ENCODE measurements at regions not wholly inside any gene's neighbourhood (a gene's known extent, or its start where the extent isn't known, plus 50 kb on each side); places are given as distances from the start of the nearest gene placed in this dataset.

- Histone ChIP-seq H3K4me3 (ENCODE audit: low read depth in 1 of 3, low read length in 3 of 3) (no peak overlapping the region), H3K9me3 (ENCODE audit: control insufficient read depth in 4 of 4, low read length in 3 of 4) (no peaks in the 10 kb centered on the region), H3K36me3 (ENCODE audit: control insufficient read depth in 4 of 4, insufficient read depth in 3 of 4, low read depth in 1 of 4, low read length in 3 of 4) (no peaks in the 10 kb centered on the region), H3K27me3 (ENCODE audit: control insufficient read depth in 4 of 4, insufficient read depth in 4 of 4, low read length in 3 of 4) (no peaks in the 10 kb centered on the region), H3K4me1 (ENCODE audit: control insufficient read depth in 4 of 4, insufficient read depth in 4 of 4, low read length in 3 of 4) (no peaks in the 10 kb centered on the region), H3K9ac (ENCODE audit: low read depth in 1 of 2, low read length in 2 of 2) (no peak overlapping the region), H3K27ac (ENCODE audit: low read depth in 1 of 2, low read length in 2 of 2) (no peak overlapping the region)
- no peak for DNase-seq (ENCODE audit: low spot score)
- no peak for TF ChIP-seq YY1 (IDR thresholded peaks at IDR 0.05)
- TF ChIP-seq ZBTB33 (IDR thresholded peaks at IDR 0.05) = no peak
- no peak for TF ChIP-seq TAF1 (conservative IDR thresholded peaks at IDR 0.05)
- TF ChIP-seq CTCF (IDR thresholded peaks at IDR 0.05; ENCODE audit: low read depth, low read length, missing input control) = no peak
- no peak for TF ChIP-seq HNF4G (IDR thresholded peaks at IDR 0.05)
- no peak for TF ChIP-seq FOXA2 (IDR thresholded peaks at IDR 0.05)
Measured at GRCh38 chr15:68484220-68484619, 52.3 kb upstream of the ITGA11 start.

GRCh38 chr15:68484696-68485400, 52.9 kb upstream of the ITGA11 start:
- Histone ChIP-seq H3K9me3 (ENCODE audit: control insufficient read depth in 4 of 4, low read length in 3 of 4) (no peaks in the 10 kb centered on the region), H3K4me1 (ENCODE audit: control insufficient read depth in 4 of 4, insufficient read depth in 4 of 4, low read length in 3 of 4) (no peaks in the 10 kb centered on the region), H3K27ac (ENCODE audit: low read depth in 1 of 2, low read length in 2 of 2) (no peak overlapping the region), H3K4me3 (ENCODE audit: low read depth in 1 of 3, low read length in 3 of 3) (no peak overlapping the region), H3K9ac (ENCODE audit: low read depth in 1 of 2, low read length in 2 of 2) (no peak overlapping the region), H3K36me3 (ENCODE audit: control insufficient read depth in 4 of 4, insufficient read depth in 3 of 4, low read depth in 1 of 4, low read length in 3 of 4) (no peaks in the 10 kb centered on the region), H3K27me3 (ENCODE audit: control insufficient read depth in 4 of 4, insufficient read depth in 4 of 4, low read length in 3 of 4) (no peaks in the 10 kb centered on the region)
- WGBS = 73% methylated on average over 14 of the region's 14 CpGs
- no peak for TF ChIP-seq GABPA (IDR thresholded peaks at IDR 0.05 in 1 of 2, conservative IDR thresholded peaks at IDR 0.05 in 1 of 2)
- TF ChIP-seq CTCF (IDR thresholded peaks at IDR 0.05; ENCODE audit: low read depth, low read length, missing input control) = no peak
- TF ChIP-seq ATF3 (IDR thresholded peaks at IDR 0.05) = no peak
- TF ChIP-seq RAD21 (IDR thresholded peaks at IDR 0.05) = no peak
- no peak for TF ChIP-seq YY1 (IDR thresholded peaks at IDR 0.05)
- no peak for TF ChIP-seq HNF4G (IDR thresholded peaks at IDR 0.05)
- TF ChIP-seq ZBTB33 (IDR thresholded peaks at IDR 0.05) = no peak
- TF ChIP-seq HNF4A (conservative IDR thresholded peaks at IDR 0.05) = no peak
- no peak for TF ChIP-seq JUND (IDR thresholded peaks at IDR 0.05)
- no peak for TF ChIP-seq REST (IDR thresholded peaks at IDR 0.05)
- TF ChIP-seq FOXA2 (IDR thresholded peaks at IDR 0.05) = no peak
- TF ChIP-seq EGR1 (IDR thresholded peaks at IDR 0.05; ENCODE audit: low read depth in 2 of 2) = no peak
- TF ChIP-seq FOXA1 (IDR thresholded peaks at IDR 0.05) = no peak
- no peak for TF ChIP-seq NR2F2 (IDR thresholded peaks at IDR 0.05)
- no peak for TF ChIP-seq RXRA (IDR thresholded peaks at IDR 0.05)
- no peak for TF ChIP-seq MAX (IDR thresholded peaks at IDR 0.05)
- DNase-seq (ENCODE audit: low spot score) = no peak
